ENCODE measurements at regions not wholly inside any gene's neighbourhood (a gene's known extent, or its start where the extent isn't known, plus 50 kb on each side); places are given as distances from the start of the nearest gene placed in this dataset.

DNA sequence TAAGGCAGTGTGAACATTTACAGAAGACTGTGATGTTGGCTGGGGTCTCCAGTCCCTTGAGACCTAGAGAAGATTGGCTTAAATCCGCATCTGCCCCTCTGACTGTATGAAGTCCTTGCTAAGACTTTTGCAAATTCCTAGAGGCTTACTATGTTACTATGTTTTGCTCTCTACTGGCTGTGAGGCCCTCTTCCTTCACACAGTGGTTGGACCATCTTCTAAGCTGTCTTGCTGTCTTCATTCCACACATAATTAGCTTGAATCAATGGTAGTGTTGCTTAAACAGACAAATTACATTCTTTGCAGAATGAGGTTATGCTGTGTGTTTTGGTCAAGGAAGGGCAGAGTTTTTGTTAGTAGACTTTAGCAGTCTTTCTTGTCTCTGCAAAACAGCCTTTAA is 658.0 kb downstream of the TYW1 start:
- TF ChIP-seq, protein P1, sequence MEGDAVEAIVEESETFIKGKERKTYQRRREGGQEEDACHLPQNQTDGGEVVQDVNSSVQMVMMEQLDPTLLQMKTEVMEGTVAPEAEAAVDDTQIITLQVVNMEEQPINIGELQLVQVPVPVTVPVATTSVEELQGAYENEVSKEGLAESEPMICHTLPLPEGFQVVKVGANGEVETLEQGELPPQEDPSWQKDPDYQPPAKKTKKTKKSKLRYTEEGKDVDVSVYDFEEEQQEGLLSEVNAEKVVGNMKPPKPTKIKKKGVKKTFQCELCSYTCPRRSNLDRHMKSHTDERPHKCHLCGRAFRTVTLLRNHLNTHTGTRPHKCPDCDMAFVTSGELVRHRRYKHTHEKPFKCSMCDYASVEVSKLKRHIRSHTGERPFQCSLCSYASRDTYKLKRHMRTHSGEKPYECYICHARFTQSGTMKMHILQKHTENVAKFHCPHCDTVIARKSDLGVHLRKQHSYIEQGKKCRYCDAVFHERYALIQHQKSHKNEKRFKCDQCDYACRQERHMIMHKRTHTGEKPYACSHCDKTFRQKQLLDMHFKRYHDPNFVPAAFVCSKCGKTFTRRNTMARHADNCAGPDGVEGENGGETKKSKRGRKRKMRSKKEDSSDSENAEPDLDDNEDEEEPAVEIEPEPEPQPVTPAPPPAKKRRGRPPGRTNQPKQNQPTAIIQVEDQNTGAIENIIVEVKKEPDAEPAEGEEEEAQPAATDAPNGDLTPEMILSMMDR (conservative IDR thresholded peaks at IDR 0.05; ENCODE audit: low read depth, low read length), result no peak
- TF ChIP-seq EZH2 (IDR thresholded peaks at IDR 0.05; ENCODE audit: borderline replicate concordance, low read depth, low read length, poor library complexity, severe bottlenecking), result no peak

Data from A673 (cell line).